SU-DHL-6 (cell line): ENCODE measurements at regions not wholly inside any gene's neighbourhood (a gene's known extent, or its start where the extent isn't known, plus 50 kb on each side); places are given as distances from the start of the nearest gene placed in this dataset.

ENCODE experiments used
- EZH2phosphoT487 ChIP-seq: fragments of 200-600 bp; sonication (generic), shearing (Covaris generic); conservative IDR thresholded peaks from 2 replicates; pipeline ENCODE4 v1.6.1; 2018; ENCODE audit warnings: mild to moderate bottlenecking, antibody characterized with exemption, low read length, moderate library complexity, mixed read lengths
- TF ChIP-seq, protein P1 (sequence below): fragments of 200-600 bp; sonication (generic); IDR thresholded peaks from one replicate; pipeline ENCODE4 v1.5.1; 2017; ENCODE audit warnings: antibody characterized with exemption, mild to moderate bottlenecking, low read length, moderate library complexity; ENCODE audit not compliant: insufficient read depth, poor library complexity, severe bottlenecking

DNA sequence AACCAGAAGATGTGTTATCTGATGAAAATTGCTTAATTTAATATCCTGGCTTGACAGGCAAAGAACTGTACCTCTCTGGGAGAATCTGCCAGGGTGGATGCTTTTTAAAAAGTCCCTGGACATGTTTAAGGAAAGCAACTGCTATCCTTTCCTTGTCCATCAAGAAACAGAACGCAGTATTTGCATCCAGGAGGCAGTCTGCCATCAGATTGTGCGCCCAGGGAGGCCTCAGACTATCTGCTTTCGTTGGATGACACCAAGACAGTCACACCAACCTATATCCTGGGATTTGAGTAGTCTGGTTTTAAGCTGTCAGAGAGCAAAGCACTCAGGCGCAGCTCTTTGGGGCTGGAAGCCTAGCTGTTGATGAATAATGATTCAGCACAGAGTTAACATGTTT, 121.9 kb downstream of the TBX5 start:
- TF ChIP-seq, protein P1, sequence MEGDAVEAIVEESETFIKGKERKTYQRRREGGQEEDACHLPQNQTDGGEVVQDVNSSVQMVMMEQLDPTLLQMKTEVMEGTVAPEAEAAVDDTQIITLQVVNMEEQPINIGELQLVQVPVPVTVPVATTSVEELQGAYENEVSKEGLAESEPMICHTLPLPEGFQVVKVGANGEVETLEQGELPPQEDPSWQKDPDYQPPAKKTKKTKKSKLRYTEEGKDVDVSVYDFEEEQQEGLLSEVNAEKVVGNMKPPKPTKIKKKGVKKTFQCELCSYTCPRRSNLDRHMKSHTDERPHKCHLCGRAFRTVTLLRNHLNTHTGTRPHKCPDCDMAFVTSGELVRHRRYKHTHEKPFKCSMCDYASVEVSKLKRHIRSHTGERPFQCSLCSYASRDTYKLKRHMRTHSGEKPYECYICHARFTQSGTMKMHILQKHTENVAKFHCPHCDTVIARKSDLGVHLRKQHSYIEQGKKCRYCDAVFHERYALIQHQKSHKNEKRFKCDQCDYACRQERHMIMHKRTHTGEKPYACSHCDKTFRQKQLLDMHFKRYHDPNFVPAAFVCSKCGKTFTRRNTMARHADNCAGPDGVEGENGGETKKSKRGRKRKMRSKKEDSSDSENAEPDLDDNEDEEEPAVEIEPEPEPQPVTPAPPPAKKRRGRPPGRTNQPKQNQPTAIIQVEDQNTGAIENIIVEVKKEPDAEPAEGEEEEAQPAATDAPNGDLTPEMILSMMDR, result no peak
- TF ChIP-seq EZH2phosphoT487, result no peak
